ENCODE measurements at regions not wholly inside any gene's neighbourhood (a gene's known extent, or its start where the extent isn't known, plus 50 kb on each side); places are given as distances from the start of the nearest gene placed in this dataset.

GRCh38 chr4:163969291-163969690, 474.8 kb downstream of the TMA16 start:
- no peak for DNase-seq

GRCh38 chr4:163976588-163976987, 482.1 kb downstream of the TMA16 start:
- no peak for DNase-seq

GRCh38 chr4:163988391-163988790, 493.9 kb downstream of the TMA16 start:
- DNase-seq: no peak

GRCh38 chr4:163988865-163989264, 494.4 kb downstream of the TMA16 start:
- DNase-seq: no peak

GRCh38 chr4:163991298-163991865, 496.9 kb downstream of the TMA16 start:
- DNase-seq: no peak

- DNase-seq: no peak
Observed at GRCh38 chr4:164009435-164009834, 514.9 kb downstream of the TMA16 start.

- no peak for DNase-seq
Observed at GRCh38 chr4:164011791-164012190, 517.3 kb downstream of the TMA16 start.

GRCh38 chr4:164012396-164013027, 518.0 kb downstream of the TMA16 start:
- DNase-seq: peak in 1 of 2 experiments; percentile 19

- DNase-seq: no peak
Observed at GRCh38 chr4:164021947-164022346, 527.5 kb downstream of the TMA16 start.

- no peak for DNase-seq
Observed at GRCh38 chr4:164023214-164023613, 528.7 kb downstream of the TMA16 start.

GRCh38 chr4:164027805-164028204, 533.3 kb downstream of the TMA16 start:
- no peak for DNase-seq

GRCh38 chr4:164039482-164039881, 545.0 kb downstream of the TMA16 start:
- DNase-seq: no peak

GRCh38 chr4:164056426-164057142, 562.1 kb downstream of the TMA16 start:
- DNase-seq: no peak

- DNase-seq: no peak
Observed at GRCh38 chr4:164058776-164059445, 564.4 kb downstream of the TMA16 start.

- DNase-seq: no peak
Observed at GRCh38 chr4:164060456-164060855, 566.0 kb downstream of the TMA16 start.

GRCh38 chr4:164068392-164068791, 573.9 kb downstream of the TMA16 start:
- DNase-seq: no peak

GRCh38 chr4:164070625-164071024, 576.1 kb downstream of the TMA16 start:
- DNase-seq: no peak

- no peak for DNase-seq
Observed at GRCh38 chr4:164081371-164081770, 586.9 kb downstream of the TMA16 start.

GRCh38 chr4:164081801-164082200, 587.3 kb downstream of the TMA16 start:
- no peak for DNase-seq

- no peak for DNase-seq
Observed at GRCh38 chr4:164087733-164088132, 593.2 kb downstream of the TMA16 start.

GRCh38 chr4:164095313-164096110, 601.0 kb downstream of the TMA16 start:
- DNase-seq: no peak

GRCh38 chr4:164096766-164097518, 602.5 kb downstream of the TMA16 start:
- DNase-seq: no peak
